DND-41 (cell line): ENCODE measurements at regions not wholly inside any gene's neighbourhood (a gene's known extent, or its start where the extent isn't known, plus 50 kb on each side); places are given as distances from the start of the nearest gene placed in this dataset.

Experiments used
- EZH2 ChIP-seq: IDR thresholded peaks from 3 replicates; pipeline ENCODE4 v1.6.1; 2012; ENCODE audit warnings: borderline replicate concordance, low read depth, mild to moderate bottlenecking, moderate library complexity, low read length, inconsistent platforms; ENCODE audit not compliant: severe bottlenecking
- TF ChIP-seq, protein P1 (sequence below): IDR thresholded peaks from 2 replicates; pipeline ENCODE4 v1.5.1; 2012; ENCODE audit warnings: borderline replicate concordance, low read length, moderate library complexity, mild to moderate bottlenecking; ENCODE audit not compliant: poor library complexity, severe bottlenecking; ENCODE audit errors: extremely low read depth

DNA sequence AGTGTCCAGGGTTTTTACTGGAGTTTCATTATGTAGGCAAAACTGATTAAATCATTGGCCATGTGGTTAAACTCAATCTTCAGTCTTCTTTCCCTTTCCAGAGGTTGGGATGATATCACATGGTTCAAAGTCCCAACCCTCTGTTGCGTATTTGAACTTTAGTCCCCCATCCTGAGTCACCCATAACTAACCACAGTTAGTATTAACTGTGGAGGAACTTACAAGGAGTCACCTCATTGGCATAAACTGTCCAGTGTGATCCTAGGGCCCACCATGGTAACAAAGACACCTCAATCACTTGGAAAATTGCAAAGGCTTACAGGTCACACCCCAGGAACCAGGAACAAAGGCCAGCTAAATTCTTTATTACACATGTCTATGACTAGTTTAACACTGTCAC lies 188.5 kb downstream of the COX7C start:
- TF ChIP-seq, protein P1, sequence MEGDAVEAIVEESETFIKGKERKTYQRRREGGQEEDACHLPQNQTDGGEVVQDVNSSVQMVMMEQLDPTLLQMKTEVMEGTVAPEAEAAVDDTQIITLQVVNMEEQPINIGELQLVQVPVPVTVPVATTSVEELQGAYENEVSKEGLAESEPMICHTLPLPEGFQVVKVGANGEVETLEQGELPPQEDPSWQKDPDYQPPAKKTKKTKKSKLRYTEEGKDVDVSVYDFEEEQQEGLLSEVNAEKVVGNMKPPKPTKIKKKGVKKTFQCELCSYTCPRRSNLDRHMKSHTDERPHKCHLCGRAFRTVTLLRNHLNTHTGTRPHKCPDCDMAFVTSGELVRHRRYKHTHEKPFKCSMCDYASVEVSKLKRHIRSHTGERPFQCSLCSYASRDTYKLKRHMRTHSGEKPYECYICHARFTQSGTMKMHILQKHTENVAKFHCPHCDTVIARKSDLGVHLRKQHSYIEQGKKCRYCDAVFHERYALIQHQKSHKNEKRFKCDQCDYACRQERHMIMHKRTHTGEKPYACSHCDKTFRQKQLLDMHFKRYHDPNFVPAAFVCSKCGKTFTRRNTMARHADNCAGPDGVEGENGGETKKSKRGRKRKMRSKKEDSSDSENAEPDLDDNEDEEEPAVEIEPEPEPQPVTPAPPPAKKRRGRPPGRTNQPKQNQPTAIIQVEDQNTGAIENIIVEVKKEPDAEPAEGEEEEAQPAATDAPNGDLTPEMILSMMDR: no peak
- no peak for TF ChIP-seq EZH2
